IgD-negative memory B cell (primary cell): ENCODE measurements at regions not wholly inside any gene's neighbourhood (a gene's known extent, or its start where the extent isn't known, plus 50 kb on each side); places are given as distances from the start of the nearest gene placed in this dataset.
"Not testable (repeated sequence)": the region's sequence is repeated elsewhere in the genome, so short reads cannot be mapped to it uniquely, and the experiment has no call there.

Experiments
- H3K27ac Mint-ChIP-seq, 3 donors: one replicate each; pipeline ENCODE4 v1.8.0; 2020 to 2022; ENCODE audit warnings: mild to moderate bottlenecking in 3 of 3, mixed read lengths in 3 of 3, moderate library complexity in 1 of 3
- H3K27me3 Mint-ChIP-seq: one replicate; pipeline ENCODE4 v1.8.0; 2021; ENCODE audit warnings: mixed read lengths
- H3K36me3 Mint-ChIP-seq: one replicate; pipeline ENCODE4 v1.8.0; 2020; ENCODE audit warnings: mild to moderate bottlenecking, mixed read lengths
- H3K4me1 Mint-ChIP-seq, 3 donors: one replicate each; pipeline ENCODE4 v1.8.0; 2020 to 2022; ENCODE audit warnings: mixed read lengths in 3 of 3, mild to moderate bottlenecking in 1 of 3
- H3K4me3 Mint-ChIP-seq, 4 donors: one replicate each; pipeline ENCODE4 v1.8.0; 2020 to 2022; ENCODE audit warnings: mild to moderate bottlenecking in 4 of 4, mixed read lengths in 4 of 4, moderate library complexity in 3 of 4
- H3K9me3 Mint-ChIP-seq, 3 donors: one replicate each; pipeline ENCODE4 v1.8.0; 2020 to 2021; ENCODE audit warnings: mixed read lengths in 3 of 3, mild to moderate bottlenecking in 1 of 3

- Mint-ChIP-seq H3K27ac (no peak overlapping the region), H3K27me3 (peaks cover 5% of the 10 kb centered on the region), H3K9me3 (no peaks in the 10 kb centered on the region), H3K4me1 (peaks cover 0 to 4% (median 1%) of the 10 kb centered on the region in 3 donors), H3K4me3 (no peak overlapping the region), H3K36me3 (no peaks in the 10 kb centered on the region)
Observed at GRCh38 chr7:47078241-47078640, 503.7 kb downstream of the TNS3 start.

GRCh38 chr7:47074702-47075153, 507.2 kb downstream of the TNS3 start:
- Mint-ChIP-seq H3K4me3 (no peak overlapping the region), H3K36me3 (no peaks in the 10 kb centered on the region), H3K9me3 (no peaks in the 10 kb centered on the region), H3K4me1 (peaks cover 0 to 6% (median 1%) of the 10 kb centered on the region in 3 donors), H3K27ac (no peak overlapping the region), H3K27me3 (peaks cover 5% of the 10 kb centered on the region)

GRCh38 chr7:47073284-47073683, 508.6 kb downstream of the TNS3 start:
- no peaks in the 10 kb centered on the region for H3K9me3 Mint-ChIP-seq
- no peak overlapping the region for H3K4me3 Mint-ChIP-seq
- peaks cover 0 to 3% (median 1%) of the 10 kb centered on the region in 3 donors for H3K4me1 Mint-ChIP-seq
- H3K27me3 Mint-ChIP-seq, result no peaks in the 10 kb centered on the region
- H3K36me3 Mint-ChIP-seq, result no peaks in the 10 kb centered on the region
- H3K27ac Mint-ChIP-seq, result no peak overlapping the region

- H3K27ac Mint-ChIP-seq, result no peak overlapping the region
- H3K27me3 Mint-ChIP-seq, result peaks cover 4% of the 10 kb centered on the region
- H3K4me3 Mint-ChIP-seq, result no peak overlapping the region
- H3K36me3 Mint-ChIP-seq, result no peaks in the 10 kb centered on the region
- no peaks in the 10 kb centered on the region for H3K9me3 Mint-ChIP-seq
- peaks cover 0 to 3% (median 1%) of the 10 kb centered on the region in 3 donors for H3K4me1 Mint-ChIP-seq
Observed at GRCh38 chr7:47071866-47072265, 510.0 kb downstream of the TNS3 start.

GRCh38 chr7:47069385-47070076, 512.4 kb downstream of the TNS3 start:
- H3K36me3 Mint-ChIP-seq, result no peaks in the 10 kb centered on the region
- peaks cover 0 to 3% (median 1%) of the 10 kb centered on the region in 3 donors for H3K4me1 Mint-ChIP-seq
- H3K4me3 Mint-ChIP-seq, result no peak overlapping the region
- peaks cover 4% of the 10 kb centered on the region for H3K27me3 Mint-ChIP-seq
- no peak overlapping the region for H3K27ac Mint-ChIP-seq
- H3K9me3 Mint-ChIP-seq, result no peaks in the 10 kb centered on the region

GRCh38 chr7:47066976-47067614, 514.8 kb downstream of the TNS3 start:
- Mint-ChIP-seq H3K4me1 (peaks cover 0 to 2% (median 0%) of the 10 kb centered on the region in 3 donors), H3K27ac (no peak overlapping the region), H3K9me3 (no peaks in the 10 kb centered on the region), H3K27me3 (peaks cover 6% of the 10 kb centered on the region), H3K36me3 (no peaks in the 10 kb centered on the region), H3K4me3 (no peak overlapping the region)

GRCh38 chr7:47056731-47057130, 525.2 kb downstream of the TNS3 start:
- Mint-ChIP-seq H3K4me3 (no peak overlapping the region), H3K4me1 (no peaks in the 10 kb centered on the region), H3K9me3 (no peaks in the 10 kb centered on the region), H3K27me3 (peaks cover 22% of the 10 kb centered on the region), H3K27ac (no peak overlapping the region), H3K36me3 (no peaks in the 10 kb centered on the region)

GRCh38 chr7:47052541-47053208, 529.2 kb downstream of the TNS3 start:
- not testable (repeated sequence) for H3K4me3 Mint-ChIP-seq, H3K4me1 Mint-ChIP-seq, H3K9me3 Mint-ChIP-seq, H3K27ac Mint-ChIP-seq, H3K36me3 Mint-ChIP-seq
- peaks cover 18% of the 10 kb centered on the region for H3K27me3 Mint-ChIP-seq

- Mint-ChIP-seq H3K36me3 (no peaks in the 10 kb centered on the region), H3K27ac (no peak overlapping the region), H3K4me3 (no peak overlapping the region), H3K9me3 (no peaks in the 10 kb centered on the region), H3K4me1 (peaks cover 0 to 1% (median 0%) of the 10 kb centered on the region in 3 donors), H3K27me3 (peaks cover 12% of the 10 kb centered on the region)
Observed at GRCh38 chr7:47049234-47049774, 532.6 kb downstream of the TNS3 start.

GRCh38 chr7:47047384-47047783, 534.5 kb downstream of the TNS3 start:
- Mint-ChIP-seq H3K36me3 (no peaks in the 10 kb centered on the region), H3K4me3 (no peak overlapping the region), H3K9me3 (no peaks in the 10 kb centered on the region), H3K27ac (no peak overlapping the region), H3K4me1 (peaks cover 0 to 1% (median 0%) of the 10 kb centered on the region in 3 donors), H3K27me3 (peaks cover 8% of the 10 kb centered on the region)

- H3K27me3 Mint-ChIP-seq, result peaks cover 5% of the 10 kb centered on the region
- no peaks in the 10 kb centered on the region for H3K36me3 Mint-ChIP-seq
- no peaks in the 10 kb centered on the region for H3K9me3 Mint-ChIP-seq
- no peak overlapping the region for H3K27ac Mint-ChIP-seq
- peaks cover 0 to 1% (median 0%) of the 10 kb centered on the region in 3 donors for H3K4me1 Mint-ChIP-seq
- no peak overlapping the region for H3K4me3 Mint-ChIP-seq
Observed at GRCh38 chr7:47046949-47047348, 535.0 kb downstream of the TNS3 start.

GRCh38 chr7:47045207-47046051, 536.5 kb downstream of the TNS3 start:
- Mint-ChIP-seq H3K4me1 (peaks cover 0 to 1% (median 0%) of the 10 kb centered on the region in 3 donors), H3K36me3 (no peaks in the 10 kb centered on the region), H3K27me3 (peaks cover 4% of the 10 kb centered on the region), H3K27ac (no peak overlapping the region), H3K9me3 (no peaks in the 10 kb centered on the region), H3K4me3 (peak overlapping the region in 1 of 4 donors; percentile 65)

GRCh38 chr7:47044625-47045024, 537.3 kb downstream of the TNS3 start:
- H3K9me3 Mint-ChIP-seq, result no peaks in the 10 kb centered on the region
- H3K4me3 Mint-ChIP-seq, result no peak overlapping the region
- no peak overlapping the region for H3K27ac Mint-ChIP-seq
- no peaks in the 10 kb centered on the region for H3K36me3 Mint-ChIP-seq
- H3K4me1 Mint-ChIP-seq, result peaks cover 0 to 1% (median 0%) of the 10 kb centered on the region in 3 donors
- H3K27me3 Mint-ChIP-seq, result peaks cover 4% of the 10 kb centered on the region

GRCh38 chr7:47043304-47043703, 538.6 kb downstream of the TNS3 start:
- Mint-ChIP-seq H3K9me3 (no peaks in the 10 kb centered on the region), H3K4me3 (no peak overlapping the region), H3K4me1 (peaks cover 0 to 1% (median 0%) of the 10 kb centered on the region in 3 donors), H3K27ac (no peak overlapping the region), H3K36me3 (no peaks in the 10 kb centered on the region), H3K27me3 (peaks cover 6% of the 10 kb centered on the region)
